ENCODE measurements at regions not wholly inside any gene's neighbourhood (a gene's known extent, or its start where the extent isn't known, plus 50 kb on each side); places are given as distances from the start of the nearest gene placed in this dataset.

GRCh38 chr13:21823416-21823815 lies 152.5 kb downstream of the FGF9 start:
- no peak for DNase-seq

DNA sequence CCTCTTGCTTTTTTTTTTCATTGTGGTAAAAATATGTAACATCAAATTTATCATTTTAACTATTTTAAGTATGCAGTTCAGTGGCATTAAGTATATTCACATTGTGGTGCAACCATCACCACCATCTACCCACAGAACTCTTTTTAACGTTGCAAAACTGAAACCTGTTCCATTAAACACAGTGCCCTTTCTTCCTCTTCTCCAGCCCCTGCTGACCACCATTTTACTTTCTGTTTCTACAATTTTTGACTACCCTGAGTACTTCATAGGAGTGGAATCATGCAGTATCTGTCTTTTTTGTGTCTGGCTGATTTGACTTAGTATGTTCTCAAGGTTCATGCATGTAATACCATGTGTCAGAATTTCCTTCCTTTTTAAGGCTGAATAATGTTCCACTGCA lies 153.1 kb downstream of the FGF9 start:
- DNase-seq: no peak

GRCh38 chr13:21825186-21825585 lies 154.3 kb downstream of the FGF9 start:
- DNase-seq: no peak

- no peak for DNase-seq
Observed at GRCh38 chr13:21825801-21826200, 154.9 kb downstream of the FGF9 start.

DNA sequence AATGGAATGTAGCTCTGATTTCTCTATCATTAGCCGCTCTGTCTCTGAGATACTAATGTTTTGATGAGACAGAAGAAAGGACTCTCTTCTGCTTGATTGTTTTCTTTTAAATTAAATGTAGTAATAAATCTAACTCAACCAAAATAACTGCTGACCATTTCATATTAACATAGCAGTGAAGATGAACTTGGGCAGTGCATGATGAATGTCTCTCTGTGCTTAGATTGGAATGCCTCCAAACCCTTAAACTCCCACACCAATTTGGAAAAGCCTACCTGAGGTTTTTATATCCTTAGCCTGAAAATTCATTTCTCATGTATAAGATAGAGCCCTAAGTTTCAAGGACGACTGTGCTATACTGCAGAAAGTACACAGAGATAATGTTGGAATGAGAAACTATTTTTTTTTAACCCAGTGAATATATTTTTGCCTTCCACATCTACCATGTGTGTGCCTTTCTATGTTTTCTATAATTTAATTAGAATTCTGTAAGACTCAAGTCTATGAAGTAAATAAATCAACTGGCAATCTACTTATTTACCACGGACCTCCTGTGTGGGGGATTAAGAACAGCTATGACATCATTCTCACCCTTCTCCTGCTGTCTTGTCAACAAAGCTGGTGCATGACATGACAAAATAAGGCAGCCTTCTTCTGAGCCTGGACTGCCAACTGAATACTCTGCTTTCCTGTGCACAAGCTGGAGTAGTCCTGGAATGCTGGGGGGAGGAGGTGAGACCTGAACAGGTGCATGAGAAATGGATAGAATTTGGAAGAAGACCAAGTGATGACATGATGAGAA lies 155.5 kb downstream of the FGF9 start:
- DNase-seq: no peak

GRCh38 chr13:21831654-21832324 lies 160.9 kb downstream of the FGF9 start:
- DNase-seq: no peak

DNA sequence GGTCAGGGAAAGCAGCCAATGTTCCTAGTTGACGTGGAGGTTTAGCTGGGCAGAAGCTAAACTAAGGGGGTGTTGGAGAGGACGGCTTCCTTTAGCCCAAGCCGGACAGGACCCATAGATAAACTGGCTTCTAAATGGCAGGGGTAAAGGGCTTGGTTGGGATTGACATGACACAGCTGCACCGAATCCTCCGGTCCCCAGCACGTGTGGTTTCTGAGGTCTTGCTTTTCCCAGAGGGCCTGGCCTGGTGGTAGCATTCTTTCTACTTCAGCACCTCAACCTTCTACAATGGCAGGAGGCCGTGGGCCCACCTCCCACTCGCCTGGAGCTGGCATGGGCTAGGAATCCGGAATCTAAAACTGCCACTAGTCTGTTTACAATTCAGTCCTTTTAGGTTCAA lies 163.0 kb downstream of the FGF9 start:
- DNase-seq: no peak

GRCh38 chr13:21834521-21834920 lies 163.6 kb downstream of the FGF9 start:
- DNase-seq: no peak

DNA sequence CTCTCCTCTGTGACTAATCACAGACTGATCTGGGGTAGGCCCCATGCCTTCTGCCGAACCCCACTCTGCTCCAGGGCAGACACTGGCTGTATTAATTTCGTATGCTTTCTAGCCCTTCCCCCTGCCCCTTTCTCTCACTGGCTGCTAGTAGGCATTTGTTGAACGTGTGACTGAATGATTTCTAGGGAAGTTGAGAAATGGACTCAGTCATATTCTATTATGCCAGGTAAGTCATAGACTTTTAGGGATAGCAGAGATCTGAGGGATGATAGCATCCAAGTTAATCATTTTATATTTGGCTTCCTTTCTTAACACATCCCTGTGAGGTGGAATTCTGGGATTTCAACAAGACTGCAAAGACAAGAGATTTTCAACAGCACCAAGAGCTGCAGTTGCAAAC lies 166.4 kb downstream of the FGF9 start:
- no peak for DNase-seq

GRCh38 chr13:21837841-21838551 lies 167.1 kb downstream of the FGF9 start:
- no peak for DNase-seq

DNA sequence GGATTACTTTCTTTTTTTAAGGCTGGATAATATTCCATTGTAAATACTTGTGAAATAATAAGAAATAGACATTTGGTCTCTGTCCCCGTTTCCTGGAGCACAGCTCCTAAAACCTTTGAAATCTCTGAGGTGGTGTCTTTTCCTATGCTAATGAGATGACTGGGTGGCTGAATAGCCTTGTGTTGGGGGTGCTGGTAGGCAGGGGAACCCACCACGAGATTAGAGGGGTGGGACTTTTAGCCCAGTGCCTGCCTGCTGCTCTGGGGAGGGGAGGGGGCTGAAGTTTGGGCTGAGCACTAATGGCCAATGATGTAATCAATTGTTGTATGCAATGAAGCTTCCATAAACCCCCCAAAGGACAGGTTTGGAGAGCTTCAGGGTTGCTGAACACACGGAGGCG lies 175.7 kb downstream of the FGF9 start:
- no peak for DNase-seq

DNA sequence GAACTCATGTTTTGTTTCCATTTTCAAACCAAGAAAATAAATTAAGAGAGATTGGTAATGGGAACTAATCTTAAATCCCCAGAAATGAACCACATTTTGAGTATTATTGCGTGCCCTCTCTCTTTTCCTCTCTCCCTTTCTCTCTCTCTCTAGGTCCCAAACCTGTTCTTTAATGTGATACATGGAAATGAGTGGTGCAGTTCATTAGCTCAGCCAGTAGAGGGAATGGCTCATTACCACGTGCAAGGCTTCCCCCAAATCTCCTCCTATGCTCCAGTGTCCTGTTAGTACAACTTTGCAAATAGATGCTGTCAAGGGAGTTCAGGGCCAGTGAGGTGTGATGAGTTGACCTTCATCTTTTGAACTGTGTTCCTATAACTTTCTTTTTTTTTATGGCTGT lies 178.4 kb downstream of the FGF9 start:
- DNase-seq: no peak

DNA sequence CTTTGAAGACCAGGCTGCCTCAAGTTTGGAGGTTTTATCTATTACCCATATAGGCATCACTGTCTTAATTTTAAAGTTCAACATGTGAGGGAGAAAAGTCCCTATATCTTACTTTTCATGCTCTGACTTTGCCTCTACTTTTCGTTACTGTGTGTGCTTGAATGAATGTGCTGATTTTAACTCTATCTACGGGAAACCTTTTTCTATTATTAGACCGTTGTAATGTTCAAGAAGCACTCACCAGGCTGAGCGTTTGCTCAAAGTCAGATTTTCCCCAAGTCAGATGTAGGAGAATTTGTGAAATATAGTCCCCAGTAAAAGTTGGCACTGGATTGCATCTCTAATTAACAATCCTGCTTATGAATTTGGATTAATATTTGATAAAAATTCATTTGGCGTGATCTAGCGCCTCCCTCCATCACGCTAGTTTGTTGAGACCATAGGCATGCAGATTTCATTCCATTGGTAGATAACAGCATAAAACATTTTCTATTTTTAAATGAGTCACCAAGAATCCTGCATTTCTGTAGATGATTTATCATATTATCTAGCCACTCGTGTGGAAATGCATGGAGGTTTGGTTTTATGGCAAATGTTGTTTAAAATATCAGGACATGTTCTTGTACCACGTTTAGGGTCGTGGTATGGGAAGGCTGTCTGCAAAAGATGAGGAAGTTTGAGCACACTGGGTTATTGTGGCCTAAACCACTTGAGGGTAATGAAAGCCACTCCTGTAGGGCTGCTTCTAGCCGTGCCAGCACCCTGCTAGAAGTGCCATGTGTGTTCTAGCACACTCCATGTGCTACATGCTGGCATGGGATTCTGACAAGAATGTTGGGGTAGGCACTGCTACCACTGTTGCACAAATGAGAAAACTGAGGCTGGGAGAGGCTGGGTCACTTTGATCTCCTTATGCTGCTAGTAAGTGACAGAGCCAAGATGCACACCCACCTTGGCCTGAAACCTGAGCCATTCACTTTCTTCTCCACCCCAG lies 179.4 kb downstream of the FGF9 start:
- DNase-seq: no peak

GRCh38 chr13:21852043-21852442 lies 181.2 kb downstream of the FGF9 start:
- DNase-seq: no peak

GRCh38 chr13:21853779-21854178 lies 182.9 kb downstream of the FGF9 start:
- no peak for DNase-seq

- DNase-seq: no peak
Observed at GRCh38 chr13:21868823-21869222, 197.9 kb downstream of the FGF9 start.

DNA sequence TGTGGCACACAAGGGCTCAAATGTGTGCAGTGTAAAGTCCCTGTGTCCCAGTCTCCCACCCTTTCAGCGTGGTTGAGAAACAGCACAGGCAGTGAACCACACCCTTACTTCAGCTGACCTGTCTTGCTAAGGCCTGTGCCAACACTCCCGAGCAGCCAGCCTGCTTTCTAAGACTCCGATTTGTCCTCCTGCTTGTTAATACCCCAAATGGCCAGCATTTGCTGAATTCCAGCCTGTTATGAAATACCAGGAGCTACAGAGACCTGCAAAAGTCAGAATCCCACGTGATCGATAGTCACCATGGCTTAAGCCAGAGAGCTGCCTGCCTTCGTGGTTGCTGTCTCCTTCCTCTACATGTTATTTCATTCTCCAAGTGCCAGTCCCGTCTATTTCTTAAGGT lies 200.5 kb downstream of the FGF9 start:
- DNase-seq: no peak

DNA sequence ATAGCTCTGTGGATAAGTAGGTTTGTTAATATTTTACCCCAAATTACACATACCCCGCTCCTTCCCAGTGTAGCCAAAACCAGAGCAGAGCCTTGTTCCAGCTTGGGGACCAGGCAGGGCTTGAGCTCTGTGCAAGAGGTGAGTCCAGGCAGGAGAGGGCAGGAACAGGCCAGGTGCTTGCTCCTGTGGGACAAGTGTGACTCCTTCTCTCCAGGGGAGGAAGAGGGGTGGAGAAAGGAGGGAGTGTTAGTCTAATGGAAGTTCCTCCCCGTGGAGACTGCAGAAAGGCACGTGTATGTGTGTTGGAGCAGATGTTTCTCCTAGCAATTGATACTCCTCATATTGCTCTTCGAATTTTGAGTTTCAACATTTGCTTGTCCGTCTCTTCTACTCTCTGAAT lies 201.0 kb downstream of the FGF9 start:
- no peak for DNase-seq

GRCh38 chr13:21872795-21873194 lies 201.9 kb downstream of the FGF9 start:
- no peak for DNase-seq

DNA sequence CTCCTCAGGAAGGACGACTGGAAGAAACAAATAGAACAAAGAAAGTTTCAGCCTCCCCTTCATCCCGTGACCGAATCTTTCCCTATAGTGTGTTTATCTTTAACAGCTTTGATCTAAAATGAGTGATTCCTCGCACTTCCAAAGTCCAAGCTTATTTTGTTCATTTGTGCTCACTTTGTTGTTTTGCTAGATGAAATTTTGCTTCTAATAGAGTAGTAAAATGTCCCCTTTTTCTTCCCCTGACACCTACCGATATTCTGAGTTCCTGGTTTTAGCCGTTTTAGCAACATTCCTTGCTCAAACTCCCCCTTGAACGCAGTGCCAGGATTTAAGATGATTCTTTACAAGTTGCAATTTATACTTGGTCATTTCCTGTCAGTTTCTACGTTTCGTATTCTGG lies 204.2 kb downstream of the FGF9 start:
- DNase-seq: no peak

DNA sequence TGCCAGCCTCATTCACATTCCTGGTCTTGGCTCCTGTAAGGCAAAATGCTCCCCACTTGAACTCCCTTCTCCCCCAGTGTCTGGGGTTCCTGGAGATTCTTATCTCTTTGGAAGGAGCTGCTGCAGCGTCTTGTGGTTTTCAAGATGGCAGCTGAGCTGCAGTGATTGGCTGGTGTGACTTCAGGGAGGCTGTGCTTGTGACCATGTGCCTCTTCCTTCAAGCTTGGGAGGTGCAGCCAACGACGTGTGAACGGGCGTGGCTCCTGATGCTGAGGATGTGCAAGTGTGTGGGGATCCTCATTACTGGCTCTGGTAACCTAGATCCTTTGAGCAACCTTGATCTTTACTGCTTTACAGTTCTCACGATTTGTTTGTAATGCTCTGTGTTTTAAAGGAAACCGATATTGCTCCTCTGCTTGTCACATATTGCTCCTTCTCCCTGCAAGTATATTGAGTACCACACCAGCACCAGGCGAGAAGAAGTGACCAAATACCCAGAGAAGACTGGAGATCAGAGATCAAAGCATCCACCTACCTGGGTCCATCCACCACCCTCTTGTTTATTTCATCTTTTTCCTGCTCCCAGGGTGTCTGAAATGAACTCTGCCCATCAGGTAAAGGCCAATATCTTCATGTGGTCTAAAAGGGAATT lies 208.5 kb downstream of the FGF9 start:
- no peak for DNase-seq

DNA sequence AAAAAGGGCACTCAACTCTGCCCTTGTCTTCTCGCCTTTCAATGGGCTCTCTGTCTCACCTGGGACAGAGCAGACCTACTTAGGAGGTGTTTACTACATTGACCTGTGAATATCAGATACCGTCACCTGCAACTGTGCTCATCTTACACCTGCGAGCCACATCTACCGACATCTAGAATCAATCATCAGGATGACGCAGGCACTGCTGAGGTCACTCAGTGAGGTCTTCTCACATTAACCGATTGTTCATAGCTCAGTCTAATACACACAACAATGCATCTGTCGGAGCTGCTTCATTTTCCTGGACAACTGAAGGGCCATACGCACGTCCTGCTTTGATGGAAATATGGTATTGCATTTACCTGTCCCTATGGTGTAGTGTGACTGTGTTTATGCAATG lies 211.9 kb downstream of the FGF9 start:
- DNase-seq: no peak
